CMK (cell line): ENCODE measurements at regions not wholly inside any gene's neighbourhood (a gene's known extent, or its start where the extent isn't known, plus 50 kb on each side); places are given as distances from the start of the nearest gene placed in this dataset.
A peak's percentile ranks its signal among the peaks of the same experiment; 100 is the strongest.

Source experiments
- DNase-seq: peaks from one replicate; pipeline ENCODE4 v3.0.0-alpha.2; 2010; ENCODE audit warnings: low read depth

GRCh38 chr10:124302951-124303505, 115.7 kb downstream of the OAT start:
- no peak for DNase-seq

- no peak for DNase-seq
Measured at GRCh38 chr10:124301736-124302135, 117.0 kb downstream of the OAT start.

- DNase-seq = no peak
Measured at GRCh38 chr10:124300735-124301134, 118.0 kb downstream of the OAT start.

GRCh38 chr10:124300224-124300623, 118.5 kb downstream of the OAT start:
- no peak for DNase-seq

- DNase-seq = no peak
Measured at GRCh38 chr10:124299696-124300095, 119.0 kb downstream of the OAT start.

- DNase-seq = no peak
Measured at GRCh38 chr10:124298891-124299290, 119.8 kb downstream of the OAT start.

GRCh38 chr10:124296813-124297788, 121.6 kb downstream of the OAT start:
- DNase-seq = no peak

- no peak for DNase-seq
Measured at GRCh38 chr10:124296121-124296812, 122.5 kb downstream of the OAT start.

GRCh38 chr10:124294811-124295770, 123.6 kb downstream of the OAT start:
- no peak for DNase-seq

- no peak for DNase-seq
Measured at GRCh38 chr10:124293616-124294449, 124.9 kb downstream of the OAT start.

GRCh38 chr10:124292911-124293615, 125.7 kb downstream of the OAT start:
- no peak for DNase-seq

GRCh38 chr10:124291001-124291701, 127.6 kb downstream of the OAT start:
- no peak for DNase-seq

- DNase-seq = peak; percentile 4
Measured at GRCh38 chr10:124289851-124290795, 128.6 kb downstream of the OAT start.

- DNase-seq = no peak
Measured at GRCh38 chr10:124288928-124289850, 129.5 kb downstream of the OAT start.

- DNase-seq = no peak
Measured at GRCh38 chr10:124288486-124288885, 130.2 kb downstream of the OAT start.

GRCh38 chr10:124287791-124288190, 130.9 kb downstream of the OAT start:
- DNase-seq = no peak

GRCh38 chr10:124287071-124287685, 131.5 kb downstream of the OAT start:
- no peak for DNase-seq
